ENCODE measurements at regions not wholly inside any gene's neighbourhood (a gene's known extent, or its start where the extent isn't known, plus 50 kb on each side); places are given as distances from the start of the nearest gene placed in this dataset.

DNA sequence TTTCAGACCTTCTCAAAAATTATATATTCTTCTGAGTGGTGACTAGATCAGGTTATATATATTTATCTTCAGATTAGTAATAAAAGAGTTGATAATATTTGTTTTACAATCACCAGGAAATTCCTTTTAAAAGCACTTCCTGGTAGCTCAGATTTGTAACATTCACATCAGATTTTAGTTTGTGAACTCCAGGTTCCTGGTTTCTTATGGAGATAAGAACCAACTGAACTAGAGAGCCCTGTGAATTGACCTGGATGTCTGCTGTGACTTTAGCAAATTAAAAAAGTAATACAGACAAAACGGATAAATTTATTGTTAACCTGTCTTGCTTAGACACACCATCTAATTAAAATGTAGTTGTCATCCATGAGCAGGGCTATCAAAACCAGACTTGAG lies 868.7 kb downstream of the BCL11A start:
- Histone ChIP-seq H3K36me3 (ENCODE audit: low read depth) (no peaks in the 10 kb centered on the region), H3K4me1 (ENCODE audit: insufficient read depth) (no peaks in the 10 kb centered on the region), H4K20me1 (ENCODE audit: insufficient read depth) (no peaks in the 10 kb centered on the region), H3K27me3 (replicated peaks; ENCODE audit: insufficient read depth) (no peaks in the 10 kb centered on the region), H3K4me2 (ENCODE audit: unreplicated experiment) (no peak overlapping the region), H3K9me3 (ENCODE audit: low read depth) (no peaks in the 10 kb centered on the region), H3K9me2 (ENCODE audit: insufficient read depth) (no peaks in the 10 kb centered on the region), H3K79me2 (ENCODE audit: insufficient read depth) (no peaks in the 10 kb centered on the region), H3F3A (ENCODE audit: insufficient read depth) (no peaks in the 10 kb centered on the region), H3K4me3 (no peak overlapping the region), H3K9ac (no peak overlapping the region), H2AFZ (no peak overlapping the region), H3K27ac (no peak overlapping the region)
- 20% methylated on average over 1 of the region's 1 CpG for WGBS, 2 experiments (ENCODE audit: low coverage in 1 of 2, low lambda C conversion rate in 2 of 2, missing lambda C conversion rate in 2 of 2)
- no peak for DNase-seq
- in situ Hi-C loops (cut with MboI) = no loop called here
- TF ChIP-seq EZH2phosphoT487 (IDR thresholded peaks at IDR 0.05; ENCODE audit: insufficient read depth, low read depth) (no peak), EZH2 (IDR thresholded peaks at IDR 0.05; ENCODE audit: insufficient read depth, poor library complexity, severe bottlenecking) (no peak)

DNA sequence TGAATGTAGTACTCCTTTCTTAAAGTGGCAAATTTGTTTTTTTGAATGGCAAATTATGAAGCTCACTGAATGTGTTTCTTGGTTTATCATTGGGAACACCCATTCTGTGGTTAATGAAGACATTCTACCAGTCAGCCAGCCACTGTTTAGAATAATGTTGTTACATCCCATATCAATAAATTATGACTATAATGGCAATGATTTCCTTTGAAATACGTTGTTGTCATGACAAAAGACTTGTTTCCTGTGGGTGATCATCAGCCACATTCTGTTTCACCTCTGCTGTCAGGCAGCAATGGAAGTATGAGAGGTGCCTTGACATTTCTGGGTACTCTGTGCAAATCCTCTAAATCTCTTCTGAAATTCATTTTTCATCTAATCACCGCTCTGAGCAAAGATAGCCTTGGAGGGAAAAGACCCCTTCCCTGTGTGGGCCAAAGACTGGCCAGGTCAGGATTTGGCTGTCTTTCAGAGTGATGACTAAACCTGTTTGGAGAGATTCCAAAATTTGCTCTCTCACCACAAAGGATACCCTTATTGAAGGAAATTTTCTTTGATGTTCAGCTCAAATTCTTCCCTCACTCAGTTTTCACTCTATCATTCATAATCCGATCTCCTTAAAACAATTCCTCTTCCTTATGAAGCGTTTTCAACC lies 869.2 kb downstream of the BCL11A start:
- Histone ChIP-seq H2AFZ (no peak overlapping the region), H3K79me2 (ENCODE audit: insufficient read depth) (no peaks in the 10 kb centered on the region), H3K4me3 (no peak overlapping the region), H3K9ac (no peak overlapping the region), H4K20me1 (ENCODE audit: insufficient read depth) (no peaks in the 10 kb centered on the region), H3K4me1 (ENCODE audit: insufficient read depth) (no peaks in the 10 kb centered on the region), H3K4me2 (ENCODE audit: unreplicated experiment) (no peak overlapping the region), H3K27ac (no peak overlapping the region), H3K36me3 (ENCODE audit: low read depth) (no peaks in the 10 kb centered on the region), H3K9me3 (ENCODE audit: low read depth) (no peaks in the 10 kb centered on the region), H3K9me2 (ENCODE audit: insufficient read depth) (no peaks in the 10 kb centered on the region), H3K27me3 (replicated peaks; ENCODE audit: insufficient read depth) (no peaks in the 10 kb centered on the region), H3F3A (ENCODE audit: insufficient read depth) (no peaks in the 10 kb centered on the region)
- in situ Hi-C loops (cut with MboI) = no loop called here
- TF ChIP-seq EZH2 (IDR thresholded peaks at IDR 0.05; ENCODE audit: insufficient read depth, poor library complexity, severe bottlenecking) = no peak
- no peak for TF ChIP-seq EZH2phosphoT487 (IDR thresholded peaks at IDR 0.05; ENCODE audit: insufficient read depth, low read depth)
- no peak for DNase-seq
- WGBS, 2 experiments (ENCODE audit: low coverage in 1 of 2, low lambda C conversion rate in 2 of 2, missing lambda C conversion rate in 2 of 2) = 27% methylated on average over 4 of the region's 4 CpGs

DNA sequence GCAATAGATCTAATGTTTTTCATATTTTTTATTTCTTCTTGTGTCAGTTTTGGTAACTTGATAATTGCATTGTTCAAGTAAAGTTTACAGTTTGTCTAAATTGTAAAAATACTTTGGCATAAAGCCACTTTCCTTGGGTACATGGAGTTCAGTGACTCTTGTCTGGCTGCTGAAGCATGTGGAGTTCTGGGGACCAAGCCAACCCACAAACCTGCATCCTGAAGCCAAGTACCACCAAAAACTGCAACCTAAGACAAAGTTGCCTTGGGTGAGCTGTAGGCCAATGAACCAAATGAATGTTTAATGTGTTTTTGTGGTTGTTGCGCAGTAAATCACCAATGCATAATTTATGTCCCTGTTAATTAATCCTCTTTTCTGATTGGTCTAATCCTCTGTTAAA lies 872.6 kb downstream of the BCL11A start:
- no peak overlapping the region for H2AFZ ChIP-seq
- H3K27ac ChIP-seq = no peak overlapping the region
- no peaks in the 10 kb centered on the region for H3K27me3 ChIP-seq (replicated peaks; ENCODE audit: insufficient read depth)
- no peaks in the 10 kb centered on the region for H3K79me2 ChIP-seq (ENCODE audit: insufficient read depth)
- H3K4me3 ChIP-seq = no peak overlapping the region
- no peaks in the 10 kb centered on the region for H3F3A ChIP-seq (ENCODE audit: insufficient read depth)
- H3K36me3 ChIP-seq (ENCODE audit: low read depth) = no peaks in the 10 kb centered on the region
- H3K4me1 ChIP-seq (ENCODE audit: insufficient read depth) = no peaks in the 10 kb centered on the region
- DNase-seq = no peak
- H3K9ac ChIP-seq = no peak overlapping the region
- WGBS, 2 experiments (ENCODE audit: low coverage in 1 of 2, low lambda C conversion rate in 2 of 2, missing lambda C conversion rate in 2 of 2) = 52 to 63% methylated on average over 1 of the region's 1 CpG
- H3K9me2 ChIP-seq (ENCODE audit: insufficient read depth) = no peaks in the 10 kb centered on the region
- H3K9me3 ChIP-seq (ENCODE audit: low read depth) = no peaks in the 10 kb centered on the region
- in situ Hi-C loops (cut with MboI) = no loop called here
- no peaks in the 10 kb centered on the region for H4K20me1 ChIP-seq (ENCODE audit: insufficient read depth)
- H3K4me2 ChIP-seq (ENCODE audit: unreplicated experiment) = no peak overlapping the region
- TF ChIP-seq EZH2 (IDR thresholded peaks at IDR 0.05; ENCODE audit: insufficient read depth, poor library complexity, severe bottlenecking) (no peak), EZH2phosphoT487 (IDR thresholded peaks at IDR 0.05; ENCODE audit: insufficient read depth, low read depth) (no peak)

DNA sequence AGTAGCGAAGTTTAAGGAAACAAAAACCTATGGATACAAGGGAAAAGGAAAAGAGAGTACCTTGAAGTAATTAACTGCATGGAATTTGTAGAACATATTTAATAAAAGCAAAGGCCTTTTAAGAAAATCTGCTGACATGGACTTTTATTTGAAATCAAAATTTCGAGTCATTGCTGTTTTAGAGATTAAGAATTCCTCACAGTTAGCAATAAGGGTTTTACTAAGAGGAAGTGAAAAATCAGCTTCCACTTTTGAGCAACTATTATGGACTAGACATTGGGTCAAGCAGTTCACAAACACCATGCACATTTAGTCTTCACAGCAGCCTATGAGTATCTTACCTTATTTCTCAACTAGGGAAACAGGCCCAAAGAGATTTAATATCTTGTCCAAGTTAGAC lies 876.3 kb downstream of the BCL11A start:
- in situ Hi-C loops (cut with MboI) = no loop called here
- no peak for DNase-seq
- Histone ChIP-seq H3K4me2 (ENCODE audit: unreplicated experiment) (no peak overlapping the region), H2AFZ (no peak overlapping the region), H3K9me3 (ENCODE audit: low read depth) (no peaks in the 10 kb centered on the region), H3K4me3 (no peak overlapping the region), H3K9ac (no peak overlapping the region), H3K9me2 (ENCODE audit: insufficient read depth) (no peaks in the 10 kb centered on the region), H3K27me3 (replicated peaks; ENCODE audit: insufficient read depth) (no peaks in the 10 kb centered on the region), H4K20me1 (ENCODE audit: insufficient read depth) (no peaks in the 10 kb centered on the region), H3K36me3 (ENCODE audit: low read depth) (no peaks in the 10 kb centered on the region), H3K79me2 (ENCODE audit: insufficient read depth) (no peaks in the 10 kb centered on the region), H3K27ac (no peak overlapping the region), H3K4me1 (ENCODE audit: insufficient read depth) (no peaks in the 10 kb centered on the region), H3F3A (ENCODE audit: insufficient read depth) (no peaks in the 10 kb centered on the region)
- no peak for TF ChIP-seq EZH2 (IDR thresholded peaks at IDR 0.05; ENCODE audit: insufficient read depth, poor library complexity, severe bottlenecking)
- TF ChIP-seq EZH2phosphoT487 (IDR thresholded peaks at IDR 0.05; ENCODE audit: insufficient read depth, low read depth) = no peak
- WGBS, 2 experiments (ENCODE audit: low coverage in 1 of 2, low lambda C conversion rate in 2 of 2, missing lambda C conversion rate in 2 of 2) = 7 to 14% methylated on average over 2 of the region's 2 CpGs

DNA sequence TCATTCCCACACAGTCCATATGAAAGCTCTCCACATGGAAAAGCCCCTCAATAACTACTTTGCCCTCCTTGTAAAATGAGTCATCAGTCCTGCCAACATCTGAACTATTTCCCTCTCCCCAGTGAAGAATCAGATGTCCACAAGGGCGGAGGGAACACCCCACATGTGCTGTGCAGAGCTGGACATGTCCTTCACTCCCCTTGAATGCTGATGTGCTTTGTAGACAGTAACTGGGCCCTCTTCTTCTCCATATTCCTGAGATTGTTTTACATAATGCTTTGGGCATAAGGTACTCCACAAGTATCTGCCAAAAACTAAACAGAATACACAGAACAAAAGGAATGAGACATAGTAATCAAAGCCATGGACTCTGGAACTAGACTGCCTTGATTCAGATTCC lies 879.4 kb downstream of the BCL11A start:
- 3 to 14% methylated on average over 1 of the region's 1 CpG for WGBS, 2 experiments (ENCODE audit: low coverage in 1 of 2, low lambda C conversion rate in 2 of 2, missing lambda C conversion rate in 2 of 2)

More for the DNA sequence above, 879.4 kb downstream of the BCL11A start:
- Histone ChIP-seq H3K4me2 (ENCODE audit: unreplicated experiment) (no peak overlapping the region), H3K9ac (no peak overlapping the region), H3K27ac (no peak overlapping the region), H3K79me2 (ENCODE audit: insufficient read depth) (no peaks in the 10 kb centered on the region), H2AFZ (no peak overlapping the region), H3F3A (ENCODE audit: insufficient read depth) (no peaks in the 10 kb centered on the region), H3K4me1 (ENCODE audit: insufficient read depth) (no peaks in the 10 kb centered on the region), H3K27me3 (replicated peaks; ENCODE audit: insufficient read depth) (no peaks in the 10 kb centered on the region), H3K36me3 (ENCODE audit: low read depth) (no peaks in the 10 kb centered on the region), H3K9me2 (ENCODE audit: insufficient read depth) (no peaks in the 10 kb centered on the region), H3K4me3 (no peak overlapping the region), H4K20me1 (ENCODE audit: insufficient read depth) (no peaks in the 10 kb centered on the region), H3K9me3 (ENCODE audit: low read depth) (no peaks in the 10 kb centered on the region)
- in situ Hi-C loops (cut with MboI) = no loop called here
- no peak for DNase-seq
- TF ChIP-seq EZH2phosphoT487 (IDR thresholded peaks at IDR 0.05; ENCODE audit: insufficient read depth, low read depth) (no peak), EZH2 (IDR thresholded peaks at IDR 0.05; ENCODE audit: insufficient read depth, poor library complexity, severe bottlenecking) (no peak)

Measured in GM23248 (cell line).